ENCODE measurements at regions not wholly inside any gene's neighbourhood (a gene's known extent, or its start where the extent isn't known, plus 50 kb on each side); places are given as distances from the start of the nearest gene placed in this dataset.

GRCh38 chr5:14945450-14945849 is 73.9 kb upstream of the ANKH start (continued):
- TF ChIP-seq ZHX1 (conservative IDR thresholded peaks at IDR 0.05; ENCODE audit: low read length): no peak
- no peak for TF ChIP-seq FOXA3 (CRISPR knock-in tag; conservative IDR thresholded peaks at IDR 0.05 in 1 of 2, IDR thresholded peaks at IDR 0.05 in 1 of 2)
- TF ChIP-seq ZNF589 (CRISPR knock-in tag; IDR thresholded peaks at IDR 0.05; ENCODE audit: low read depth): no peak

GRCh38 chr5:14944996-14945395 is 73.4 kb upstream of the ANKH start:
- no peak overlapping the region for H2AFZ ChIP-seq (ENCODE audit: low read depth, low read length)
- no peaks in the 10 kb centered on the region for H3K9me1 ChIP-seq (ENCODE audit: control insufficient read depth, insufficient read depth, low read length)
- no peak overlapping the region for H3K4me2 ChIP-seq (ENCODE audit: insufficient read depth, low read length)
- no TSS peak for BruUV-seq (replicated peaks)
- H3K79me2 ChIP-seq (ENCODE audit: control insufficient read depth, insufficient read depth, low read length): no peaks in the 10 kb centered on the region
- FAIRE-seq (no peak), ATAC-seq (no peak), DNase-seq (ENCODE audit: extremely low read depth in 1 of 4, low spot score in 3 of 4) (no peak)
- in situ Hi-C loops (cut with MboI) (no loop called here), intact Hi-C loops (cut with micrococcal nuclease) (no loop called here)
- H3K27ac ChIP-seq (ENCODE audit: extremely low read depth, low read depth, low read length): no peak overlapping the region
- H3K27me3 ChIP-seq (ENCODE audit: control insufficient read depth in 2 of 2, insufficient read depth in 2 of 2, low read length in 2 of 2): no peaks in the 10 kb centered on the region
- POLR2A ChIA-PET: interaction anchor here (1.3 kb wide), 1 partner anchor 22 kb away, joined by 3 read pairs; no protein-coding TSS in a partner anchor
- H3K36me3 ChIP-seq (ENCODE audit: control insufficient read depth, insufficient read depth, low read length): no peaks in the 10 kb centered on the region
- 3% methylated on average over 3 of the region's 3 CpGs for WGBS (ENCODE audit: insufficient coverage, low coverage, missing lambda C conversion rate)
- H4K20me1 ChIP-seq (replicated peaks; ENCODE audit: control insufficient read depth, insufficient read depth, low read length): no peaks in the 10 kb centered on the region
- no peaks in the 10 kb centered on the region for H3K4me1 ChIP-seq (replicated peaks in 1 of 2; ENCODE audit: control insufficient read depth in 2 of 2, insufficient read depth in 2 of 2, low read length in 2 of 2)
- CTCF ChIA-PET (ENCODE audit: low intra/inter-chr PET ratio): no interaction called here
- H3K4me3 ChIP-seq: no peak overlapping the region
- TF ChIP-seq HOMEZ (CRISPR knock-in tag; IDR thresholded peaks at IDR 0.05): no peak
- TF ChIP-seq DPF2 (IDR thresholded peaks at IDR 0.05): no peak
- TF ChIP-seq ZEB2 (IDR thresholded peaks at IDR 0.05): no peak
- TF ChIP-seq NONO (IDR thresholded peaks at IDR 0.05; ENCODE audit: low read depth in 2 of 2, low read length in 1 of 2): no peak
- TF ChIP-seq CBFA2T2 (conservative IDR thresholded peaks at IDR 0.05): no peak
- TF ChIP-seq JUNB (CRISPR knock-in tag; conservative IDR thresholded peaks at IDR 0.05): no peak
- TF ChIP-seq STAG1 (CRISPR knock-in tag; IDR thresholded peaks at IDR 0.05; ENCODE audit: borderline replicate concordance): no peak
- no peak for TF ChIP-seq ZFPM2 (CRISPR knock-in tag; IDR thresholded peaks at IDR 0.05)
- no peak for TF ChIP-seq PTTG1 (tag; IDR thresholded peaks at IDR 0.05; ENCODE audit: low read depth)
- TF ChIP-seq NFE2 (IDR thresholded peaks at IDR 0.05; ENCODE audit: low read depth): no peak
- no peak for TF ChIP-seq CBX8 (IDR thresholded peaks at IDR 0.05; ENCODE audit: borderline replicate concordance, extremely low read depth, low read depth, low read length, poor library complexity, severe bottlenecking)
- H3K9me3 ChIP-seq (replicated peaks; ENCODE audit: control insufficient read depth, insufficient read depth, low read depth, low read length): no peaks in the 10 kb centered on the region
- no peak overlapping the region for H3K9ac ChIP-seq (ENCODE audit: insufficient read depth in 1 of 2, low read depth in 2 of 2, low read length in 2 of 2)

Data from K562 (cell line).